ENCODE measurements at regions not wholly inside any gene's neighbourhood (a gene's known extent, or its start where the extent isn't known, plus 50 kb on each side); places are given as distances from the start of the nearest gene placed in this dataset.

DNA sequence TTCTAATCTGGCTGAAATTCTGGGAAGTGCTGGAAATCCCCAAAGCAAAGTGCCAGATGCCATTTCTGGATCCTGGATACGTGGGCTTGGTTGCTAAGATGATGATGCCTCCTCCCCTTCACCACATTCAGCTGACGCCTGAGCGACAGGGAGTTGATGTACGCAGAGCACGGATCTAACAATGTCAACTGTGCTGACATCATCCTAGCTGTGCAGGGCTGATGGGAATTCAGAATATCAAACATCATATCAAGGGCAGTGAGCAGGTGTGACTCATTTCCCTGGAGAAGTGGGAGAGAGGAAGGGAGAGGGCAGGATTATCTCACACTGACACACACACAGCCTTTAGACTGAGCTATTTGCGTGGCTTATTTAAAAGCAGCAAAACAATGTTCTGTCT lies 92.6 kb upstream of the ZBTB20 start:
- Histone ChIP-seq H3K4me1 (peaks cover 0 to 8% of the 10 kb centered on the region in 2 donors), H3K4me3 (no peak overlapping the region), H3K9me3 (no peaks in the 10 kb centered on the region), H3K27ac (peak overlapping the region in 1 of 2 donors; percentile 42), H3K27me3 (no peaks in the 10 kb centered on the region), H3K36me3 (no peaks in the 10 kb centered on the region)
- intact Hi-C loops (cut with DNase I) = no loop called here
- ATAC-seq (peak; percentile 89), DNase-seq (peak in 1 of 4 donors; percentile 20)
- TF ChIP-seq, protein P1, sequence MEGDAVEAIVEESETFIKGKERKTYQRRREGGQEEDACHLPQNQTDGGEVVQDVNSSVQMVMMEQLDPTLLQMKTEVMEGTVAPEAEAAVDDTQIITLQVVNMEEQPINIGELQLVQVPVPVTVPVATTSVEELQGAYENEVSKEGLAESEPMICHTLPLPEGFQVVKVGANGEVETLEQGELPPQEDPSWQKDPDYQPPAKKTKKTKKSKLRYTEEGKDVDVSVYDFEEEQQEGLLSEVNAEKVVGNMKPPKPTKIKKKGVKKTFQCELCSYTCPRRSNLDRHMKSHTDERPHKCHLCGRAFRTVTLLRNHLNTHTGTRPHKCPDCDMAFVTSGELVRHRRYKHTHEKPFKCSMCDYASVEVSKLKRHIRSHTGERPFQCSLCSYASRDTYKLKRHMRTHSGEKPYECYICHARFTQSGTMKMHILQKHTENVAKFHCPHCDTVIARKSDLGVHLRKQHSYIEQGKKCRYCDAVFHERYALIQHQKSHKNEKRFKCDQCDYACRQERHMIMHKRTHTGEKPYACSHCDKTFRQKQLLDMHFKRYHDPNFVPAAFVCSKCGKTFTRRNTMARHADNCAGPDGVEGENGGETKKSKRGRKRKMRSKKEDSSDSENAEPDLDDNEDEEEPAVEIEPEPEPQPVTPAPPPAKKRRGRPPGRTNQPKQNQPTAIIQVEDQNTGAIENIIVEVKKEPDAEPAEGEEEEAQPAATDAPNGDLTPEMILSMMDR (IDR thresholded peaks at IDR 0.05) = no peak

DNA sequence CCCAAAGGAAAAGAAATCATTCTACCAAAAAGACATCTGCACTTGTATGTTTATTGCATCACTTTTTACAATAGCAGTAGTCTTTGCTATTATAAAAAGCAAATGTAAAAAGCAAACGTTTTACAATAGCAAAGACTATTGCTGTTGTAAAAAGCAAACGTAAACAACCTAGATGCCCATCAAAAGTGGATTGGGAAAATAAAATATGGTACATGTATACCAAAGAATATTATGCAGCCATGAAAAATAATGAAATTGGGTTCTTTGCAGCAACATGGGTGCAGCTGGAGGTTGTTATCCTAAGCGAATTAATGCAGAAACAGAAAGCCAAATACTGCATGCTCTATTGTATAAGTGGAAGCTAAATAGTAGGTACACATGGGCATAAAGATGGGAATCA lies 97.3 kb upstream of the ZBTB20 start:
- Histone ChIP-seq H3K27me3 (no peaks in the 10 kb centered on the region), H3K4me3 (no peak overlapping the region), H3K27ac (no peak overlapping the region), H3K4me1 (peaks cover 0 to 6% of the 10 kb centered on the region in 2 donors), H3K36me3 (no peaks in the 10 kb centered on the region), H3K9me3 (no peaks in the 10 kb centered on the region)
- TF ChIP-seq, protein P1 (IDR thresholded peaks at IDR 0.05) = no peak
- ATAC-seq (no peak), DNase-seq (no peak)
- intact Hi-C loops (cut with DNase I) = no loop called here

DNA sequence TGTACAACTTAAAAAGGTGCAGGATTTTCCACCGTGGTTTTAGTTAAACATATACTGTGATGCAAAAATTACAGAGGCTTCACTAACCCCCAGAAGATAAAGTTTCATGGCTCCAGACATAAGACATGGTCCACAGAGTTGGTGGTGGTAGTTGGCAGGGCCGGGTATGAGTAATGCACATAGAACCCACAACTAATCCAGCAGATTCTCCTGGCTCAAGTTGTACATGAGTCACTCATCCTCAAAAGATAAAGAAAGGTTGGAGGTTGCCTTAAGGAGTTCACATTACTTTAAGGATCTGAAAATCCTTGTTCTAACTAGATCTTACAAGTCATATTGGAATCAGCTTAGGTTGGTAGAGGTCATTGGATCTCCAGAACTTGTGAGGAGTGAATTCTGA lies 98.3 kb upstream of the ZBTB20 start:
- no peaks in the 10 kb centered on the region for H3K27me3 ChIP-seq
- DNase-seq = no peak
- no peak overlapping the region for H3K27ac ChIP-seq
- no peaks in the 10 kb centered on the region for H3K4me1 ChIP-seq
- TF ChIP-seq, protein P1 (IDR thresholded peaks at IDR 0.05) = no peak
- H3K4me3 ChIP-seq = no peak overlapping the region
- ATAC-seq = peak; percentile 53
- H3K9me3 ChIP-seq = no peaks in the 10 kb centered on the region
- intact Hi-C loops (cut with DNase I) = no loop called here
- no peaks in the 10 kb centered on the region for H3K36me3 ChIP-seq

DNA sequence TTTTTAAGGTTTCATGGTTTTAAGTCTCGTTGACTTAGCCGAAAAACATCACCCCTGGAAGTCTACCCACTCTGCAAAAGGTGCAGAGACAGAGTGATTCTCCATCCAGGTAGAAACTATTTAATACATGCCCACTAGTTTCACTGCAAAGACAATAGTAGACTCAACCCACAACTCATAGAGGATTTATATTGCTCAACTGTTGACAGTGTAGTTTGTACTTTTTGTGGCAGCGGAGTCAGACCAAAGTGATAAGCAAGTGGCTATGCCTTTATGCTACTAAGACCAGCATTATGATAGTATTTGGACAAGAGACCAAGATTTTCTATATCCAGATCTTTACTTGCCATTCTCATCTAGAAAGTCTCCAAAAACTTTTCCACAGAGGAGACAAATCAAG lies 98.8 kb upstream of the ZBTB20 start:
- no peak for DNase-seq
- H3K27ac ChIP-seq = no peak overlapping the region
- TF ChIP-seq, protein P1 (IDR thresholded peaks at IDR 0.05) = no peak
- H3K4me3 ChIP-seq = no peak overlapping the region
- no peaks in the 10 kb centered on the region for H3K27me3 ChIP-seq
- no peak for ATAC-seq
- no peaks in the 10 kb centered on the region for H3K4me1 ChIP-seq
- H3K36me3 ChIP-seq = no peaks in the 10 kb centered on the region
- H3K9me3 ChIP-seq = no peaks in the 10 kb centered on the region
- intact Hi-C loops (cut with DNase I) = no loop called here

DNA sequence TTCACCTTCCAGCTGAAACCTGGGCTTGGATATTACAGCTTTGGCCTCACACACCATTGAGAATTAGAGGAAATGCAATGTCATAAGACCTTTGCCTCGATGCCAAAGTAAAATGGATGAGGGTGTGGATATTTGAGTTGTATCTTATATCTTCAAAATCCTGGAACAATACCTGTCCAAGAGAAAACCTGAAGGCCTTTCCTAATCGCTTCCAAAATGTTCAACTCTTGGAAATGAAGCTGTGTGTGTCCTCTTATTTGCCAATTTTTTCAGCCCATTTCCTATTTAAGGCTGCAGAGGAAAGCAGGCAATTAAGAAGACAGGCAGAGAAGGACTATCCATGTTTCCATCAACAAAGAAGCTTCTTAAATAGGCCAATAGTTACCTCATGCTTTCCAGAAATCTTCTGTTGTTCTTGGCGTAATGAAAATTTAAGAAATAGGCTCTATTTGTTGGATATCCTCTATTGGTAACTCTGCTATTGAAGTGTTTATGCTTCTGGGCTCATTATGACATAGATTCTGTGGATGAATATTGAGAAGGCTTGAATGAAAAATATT lies 99.5 kb upstream of the ZBTB20 start:
- no peaks in the 10 kb centered on the region for H3K27me3 ChIP-seq
- TF ChIP-seq, protein P1 (IDR thresholded peaks at IDR 0.05) = no peak
- H3K27ac ChIP-seq = no peak overlapping the region
- intact Hi-C loops (cut with DNase I) = no loop called here
- no peaks in the 10 kb centered on the region for H3K9me3 ChIP-seq
- H3K36me3 ChIP-seq = no peaks in the 10 kb centered on the region
- DNase-seq = no peak
- H3K4me3 ChIP-seq = no peak overlapping the region
- ATAC-seq = no peak
- no peaks in the 10 kb centered on the region for H3K4me1 ChIP-seq
